GM19438 (cell line): ENCODE measurements at regions not wholly inside any gene's neighbourhood (a gene's known extent, or its start where the extent isn't known, plus 50 kb on each side); places are given as distances from the start of the nearest gene placed in this dataset.
"Not testable (repeated sequence)": the region's sequence is repeated elsewhere in the genome, so short reads cannot be mapped to it uniquely, and the experiment has no call there.

Source experiments
- ATAC-seq: cut with Tn5 transposase; IDR thresholded peaks from one replicate; pipeline ENCODE4 v1.9.1; 2021; ENCODE audit warnings: low read depth; ENCODE audit not compliant: unreplicated experiment

GRCh38 chr17:68097161-68097805 lies 61.7 kb downstream of the KPNA2 start:
- no peak for ATAC-seq

GRCh38 chr17:68099341-68099753 lies 63.8 kb downstream of the KPNA2 start:
- not testable (repeated sequence) for ATAC-seq

GRCh38 chr17:68100000-68100641 lies 64.6 kb downstream of the KPNA2 start:
- ATAC-seq, result no peak

- peak; percentile 60 for ATAC-seq
Measured at GRCh38 chr17:68101075-68101986, 65.8 kb downstream of the KPNA2 start.

GRCh38 chr17:68101987-68102314 lies 66.4 kb downstream of the KPNA2 start:
- no peak for ATAC-seq

GRCh38 chr17:68102318-68102758 lies 66.8 kb downstream of the KPNA2 start:
- no peak for ATAC-seq

GRCh38 chr17:68103148-68103547 lies 67.6 kb downstream of the KPNA2 start:
- no peak for ATAC-seq

- ATAC-seq, result no peak
Measured at GRCh38 chr17:68106085-68106484, 70.5 kb downstream of the KPNA2 start.

- ATAC-seq, result no peak
Measured at GRCh38 chr17:68107373-68107772, 71.8 kb downstream of the KPNA2 start.

- ATAC-seq, result no peak
Measured at GRCh38 chr17:68108313-68109000, 72.9 kb downstream of the KPNA2 start.

GRCh38 chr17:68109404-68109803 lies 73.9 kb downstream of the KPNA2 start:
- ATAC-seq, result not testable (repeated sequence)

GRCh38 chr17:68116211-68116610 lies 80.7 kb downstream of the KPNA2 start:
- ATAC-seq, result not testable (repeated sequence)

GRCh38 chr17:68122587-68122986 lies 87.1 kb downstream of the KPNA2 start:
- ATAC-seq, result no peak

GRCh38 chr17:68125111-68125870 lies 89.8 kb downstream of the KPNA2 start:
- ATAC-seq, result no peak

GRCh38 chr17:68127914-68128313 lies 92.4 kb downstream of the KPNA2 start:
- ATAC-seq, result no peak

GRCh38 chr17:68131456-68131855 lies 95.9 kb downstream of the KPNA2 start:
- no peak for ATAC-seq

- no peak for ATAC-seq
Measured at GRCh38 chr17:68133346-68134045, 98.0 kb downstream of the KPNA2 start.

- no peak for ATAC-seq
Measured at GRCh38 chr17:68134046-68134637, 98.6 kb downstream of the KPNA2 start.

GRCh38 chr17:68134731-68135130 lies 99.2 kb downstream of the KPNA2 start:
- ATAC-seq, result no peak
